HepG2 (cell line): ENCODE measurements at regions not wholly inside any gene's neighbourhood (a gene's known extent, or its start where the extent isn't known, plus 50 kb on each side); places are given as distances from the start of the nearest gene placed in this dataset.

Experiments used
- SNAI1 ChIP-seq: sonication (generic); formaldehyde crosslinking; IDR thresholded peaks from 2 replicates; pipeline ENCODE4 v1.5.0; 2020; ENCODE audit warnings: mild to moderate bottlenecking, missing genetic modification reagents, borderline replicate concordance
- TF ChIP-seq, protein P1 (sequence below): sonication (generic); formaldehyde crosslinking; IDR thresholded peaks from 2 replicates; pipeline ENCODE4 v1.8.1; 2023; ENCODE audit warnings: missing genetic modification reagents, inconsistent platforms, borderline replicate concordance
- TF ChIP-seq, protein P2 (sequence below): sonication (generic); formaldehyde crosslinking; IDR thresholded peaks from 2 replicates; pipeline ENCODE4 v1.4.0; 2020; ENCODE audit warnings: missing genetic modification reagents
- TF ChIP-seq, protein P3 (sequence below): sonication (generic); formaldehyde crosslinking; IDR thresholded peaks from 2 replicates; pipeline ENCODE4 v1.5.0; 2020; ENCODE audit warnings: mild to moderate bottlenecking, missing genetic modification reagents, moderate library complexity

DNA sequence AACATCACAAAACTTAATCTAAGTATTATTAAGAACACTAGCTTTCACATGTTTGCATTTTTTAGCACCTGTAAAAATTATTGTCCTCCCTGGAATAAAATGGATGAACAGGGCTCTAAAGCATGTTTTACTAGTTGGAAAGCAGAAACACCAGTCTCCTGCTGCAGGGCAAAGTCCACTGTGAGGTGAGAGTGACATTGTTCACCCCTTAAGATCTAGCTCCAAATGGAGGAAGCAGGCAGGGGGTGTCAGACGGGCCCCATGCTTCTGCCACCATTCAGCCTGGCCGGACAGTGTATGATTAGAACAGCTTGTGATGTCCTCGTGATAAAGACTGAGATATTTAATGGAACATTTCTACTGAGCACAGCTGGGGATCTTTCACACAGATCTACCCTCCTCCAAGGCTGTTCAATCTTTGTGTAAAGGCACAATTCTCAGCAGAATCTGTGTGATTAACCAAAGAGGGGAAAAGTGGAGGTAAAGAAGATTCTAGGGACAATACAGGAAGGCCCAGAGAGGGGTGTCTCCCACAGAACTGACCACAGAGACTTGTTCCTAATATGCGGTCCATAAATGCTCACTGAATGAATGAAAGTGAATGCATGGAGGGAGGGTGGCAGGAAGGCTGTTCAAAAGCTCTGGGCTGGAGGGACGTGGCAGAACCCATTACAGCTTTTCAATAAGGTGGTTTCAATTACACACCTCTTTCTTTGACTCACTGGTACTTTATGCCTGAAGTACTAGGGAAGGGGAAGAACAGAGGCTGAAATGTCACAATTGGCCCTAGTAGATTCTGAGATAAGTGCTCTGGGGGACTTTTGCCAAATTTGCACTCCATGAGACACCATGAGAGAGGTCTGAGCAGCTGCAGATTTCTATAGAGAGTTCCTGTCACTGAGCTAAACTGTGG is 239.1 kb upstream of the ARHGAP20 start:
- TF ChIP-seq, protein P1, sequence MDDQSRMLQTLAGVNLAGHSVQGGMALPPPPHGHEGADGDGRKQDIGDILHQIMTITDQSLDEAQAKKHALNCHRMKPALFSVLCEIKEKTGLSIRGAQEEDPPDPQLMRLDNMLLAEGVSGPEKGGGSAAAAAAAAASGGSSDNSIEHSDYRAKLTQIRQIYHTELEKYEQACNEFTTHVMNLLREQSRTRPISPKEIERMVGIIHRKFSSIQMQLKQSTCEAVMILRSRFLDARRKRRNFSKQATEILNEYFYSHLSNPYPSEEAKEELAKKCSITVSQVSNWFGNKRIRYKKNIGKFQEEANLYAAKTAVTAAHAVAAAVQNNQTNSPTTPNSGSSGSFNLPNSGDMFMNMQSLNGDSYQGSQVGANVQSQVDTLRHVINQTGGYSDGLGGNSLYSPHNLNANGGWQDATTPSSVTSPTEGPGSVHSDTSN (CRISPR knock-in tag): no peak
- TF ChIP-seq, protein P2, sequence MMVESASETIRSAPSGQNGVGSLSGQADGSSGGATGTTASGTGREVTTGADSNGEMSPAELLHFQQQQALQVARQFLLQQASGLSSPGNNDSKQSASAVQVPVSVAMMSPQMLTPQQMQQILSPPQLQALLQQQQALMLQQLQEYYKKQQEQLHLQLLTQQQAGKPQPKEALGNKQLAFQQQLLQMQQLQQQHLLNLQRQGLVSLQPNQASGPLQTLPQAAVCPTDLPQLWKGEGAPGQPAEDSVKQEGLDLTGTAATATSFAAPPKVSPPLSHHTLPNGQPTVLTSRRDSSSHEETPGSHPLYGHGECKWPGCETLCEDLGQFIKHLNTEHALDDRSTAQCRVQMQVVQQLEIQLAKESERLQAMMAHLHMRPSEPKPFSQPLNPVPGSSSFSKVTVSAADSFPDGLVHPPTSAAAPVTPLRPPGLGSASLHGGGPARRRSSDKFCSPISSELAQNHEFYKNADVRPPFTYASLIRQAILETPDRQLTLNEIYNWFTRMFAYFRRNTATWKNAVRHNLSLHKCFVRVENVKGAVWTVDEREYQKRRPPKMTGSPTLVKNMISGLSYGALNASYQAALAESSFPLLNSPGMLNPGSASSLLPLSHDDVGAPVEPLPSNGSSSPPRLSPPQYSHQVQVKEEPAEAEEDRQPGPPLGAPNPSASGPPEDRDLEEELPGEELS: no peak
- TF ChIP-seq SNAI1: no peak
- TF ChIP-seq, protein P3, sequence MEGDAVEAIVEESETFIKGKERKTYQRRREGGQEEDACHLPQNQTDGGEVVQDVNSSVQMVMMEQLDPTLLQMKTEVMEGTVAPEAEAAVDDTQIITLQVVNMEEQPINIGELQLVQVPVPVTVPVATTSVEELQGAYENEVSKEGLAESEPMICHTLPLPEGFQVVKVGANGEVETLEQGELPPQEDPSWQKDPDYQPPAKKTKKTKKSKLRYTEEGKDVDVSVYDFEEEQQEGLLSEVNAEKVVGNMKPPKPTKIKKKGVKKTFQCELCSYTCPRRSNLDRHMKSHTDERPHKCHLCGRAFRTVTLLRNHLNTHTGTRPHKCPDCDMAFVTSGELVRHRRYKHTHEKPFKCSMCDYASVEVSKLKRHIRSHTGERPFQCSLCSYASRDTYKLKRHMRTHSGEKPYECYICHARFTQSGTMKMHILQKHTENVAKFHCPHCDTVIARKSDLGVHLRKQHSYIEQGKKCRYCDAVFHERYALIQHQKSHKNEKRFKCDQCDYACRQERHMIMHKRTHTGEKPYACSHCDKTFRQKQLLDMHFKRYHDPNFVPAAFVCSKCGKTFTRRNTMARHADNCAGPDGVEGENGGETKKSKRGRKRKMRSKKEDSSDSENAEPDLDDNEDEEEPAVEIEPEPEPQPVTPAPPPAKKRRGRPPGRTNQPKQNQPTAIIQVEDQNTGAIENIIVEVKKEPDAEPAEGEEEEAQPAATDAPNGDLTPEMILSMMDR: no peak
